ENCODE measurements at regions not wholly inside any gene's neighbourhood (a gene's known extent, or its start where the extent isn't known, plus 50 kb on each side); places are given as distances from the start of the nearest gene placed in this dataset.

- TF ChIP-seq EZH2phosphoT487 (IDR thresholded peaks at IDR 0.05; ENCODE audit: borderline replicate concordance) (no peak), POLR2A (IDR thresholded peaks at IDR 0.05; ENCODE audit: borderline replicate concordance, extremely low read depth, insufficient read depth, insufficient read length) (no peak), CTCF (IDR thresholded peaks at IDR 0.05 in 2 of 3, conservative IDR thresholded peaks at IDR 0.05 in 1 of 3; ENCODE audit: borderline replicate concordance in 1 of 3, insufficient read depth in 1 of 3, low read depth in 2 of 3, low read length in 2 of 3) (no peak)
Measured at GRCh38 chr9:22175972-22176545, 167.0 kb upstream of the CDKN2B start.
